Neural progenitor cell (in vitro differentiated cells): ENCODE measurements at regions not wholly inside any gene's neighbourhood (a gene's known extent, or its start where the extent isn't known, plus 50 kb on each side); places are given as distances from the start of the nearest gene placed in this dataset.

Experiments
- DNase-seq: peaks from one replicate; pipeline ENCODE4 v3.0.0-alpha.2; 2016; ENCODE audit warnings: low spot score
- H2AFZ ChIP-seq: fragments of 200-600 bp; sonication (generic); replicated peaks from 2 replicates; pipeline ENCODE4 v1.6.1; 2016; ENCODE audit warnings: antibody characterized with exemption
- H3F3A ChIP-seq: fragments of 200-600 bp; sonication (generic); 2 replicates; pipeline ENCODE4 v1.6.1; 2016; ENCODE audit warnings: antibody characterized with exemption, low read depth
- H3K27ac ChIP-seq: fragments of 200-600 bp; sonication (generic); 2 replicates; pipeline ENCODE4 v1.5.1; 2016; ENCODE audit warnings: mild to moderate bottlenecking
- H3K27me3 ChIP-seq: fragments of 200-600 bp; sonication (generic); 2 replicates; pipeline ENCODE4 v1.6.1; 2016; ENCODE audit warnings: mild to moderate bottlenecking, moderate library complexity
- H3K36me3 ChIP-seq: fragments of 200-600 bp; sonication (generic); 2 replicates; pipeline ENCODE4 v1.5.1; 2016
- H3K4me1 ChIP-seq: fragments of 200-600 bp; sonication (generic); 2 replicates; pipeline ENCODE4 v1.6.1; 2016; ENCODE audit warnings: mixed run types
- H3K4me2 ChIP-seq: fragments of 200-600 bp; sonication (generic); 2 replicates; pipeline ENCODE4 v1.6.1; 2016
- H3K4me3 ChIP-seq: fragments of 200-600 bp; sonication (generic); 2 replicates; pipeline ENCODE4 v1.5.1; 2016
- H3K79me2 ChIP-seq: fragments of 200-600 bp; sonication (generic); 2 replicates; pipeline ENCODE4 v1.6.1; 2016; ENCODE audit warnings: low read depth
- H3K9ac ChIP-seq: fragments of 200-600 bp; sonication (generic); 2 replicates; pipeline ENCODE4 v1.6.1; 2016
- H3K9me3 ChIP-seq: fragments of 200-600 bp; sonication (generic); 2 replicates; pipeline ENCODE4 v1.5.1; 2016; ENCODE audit warnings: low read depth
- H4K20me1 ChIP-seq: fragments of 200-600 bp; sonication (generic); 2 replicates; pipeline ENCODE4 v1.6.1; 2016; ENCODE audit warnings: low read depth
- H3K27ac Mint-ChIP-seq: 3 replicates; pipeline ENCODE4 v1.8.0; 2021; ENCODE audit warnings: mixed read lengths
- H3K27me3 Mint-ChIP-seq: 2 replicates; pipeline ENCODE4 v1.8.0; 2022; ENCODE audit warnings: low read depth, mild to moderate bottlenecking, inconsistent platforms, moderate library complexity, mixed read lengths; ENCODE audit not compliant: insufficient read depth
- H3K36me3 Mint-ChIP-seq: 3 replicates; pipeline ENCODE4 v1.8.0; 2021; ENCODE audit warnings: mixed read lengths
- H3K4me1 Mint-ChIP-seq: 3 replicates; pipeline ENCODE4 v1.8.0; 2021; ENCODE audit warnings: mixed read lengths
- H3K4me3 Mint-ChIP-seq: 3 replicates; pipeline ENCODE4 v1.8.0; 2021; ENCODE audit warnings: mild to moderate bottlenecking, moderate library complexity, mixed read lengths
- H3K9me3 Mint-ChIP-seq: 3 replicates; pipeline ENCODE4 v1.8.0; 2020; ENCODE audit warnings: mixed read lengths
- EZH2 ChIP-seq: fragments of 200-600 bp; sonication (generic); IDR thresholded peaks from 2 replicates; pipeline ENCODE4 v1.6.1; 2017; ENCODE audit warnings: antibody characterized with exemption, mild to moderate bottlenecking, moderate library complexity
- EZH2phosphoT487 ChIP-seq: fragments of 200-600 bp; sonication (generic); IDR thresholded peaks from 2 replicates; pipeline ENCODE4 v1.6.1; 2017; ENCODE audit warnings: antibody characterized with exemption
- TF ChIP-seq, protein P1 (sequence below): fragments of 200-600 bp; sonication (generic); IDR thresholded peaks from 2 replicates; pipeline ENCODE4 v1.5.1; 2017; ENCODE audit warnings: antibody characterized with exemption, mild to moderate bottlenecking

DNA sequence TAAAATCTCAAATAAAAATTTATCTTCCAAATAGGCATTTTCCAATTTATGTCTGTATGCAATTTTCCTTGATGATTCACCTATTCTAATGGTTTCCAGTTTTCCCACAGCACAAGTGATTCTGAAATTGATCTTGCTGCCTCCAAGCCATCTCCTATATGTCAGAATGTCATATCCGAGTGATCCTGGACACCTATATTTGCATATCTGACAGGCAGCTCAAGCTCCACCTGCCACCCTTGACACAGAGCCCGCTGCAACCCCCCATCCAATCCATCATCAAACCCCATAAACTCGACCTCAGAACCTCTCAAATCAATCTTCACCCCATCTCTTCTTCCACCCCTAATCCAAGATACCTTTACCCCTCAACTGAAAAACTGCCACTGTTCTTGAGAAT is 579.5 kb downstream of the EPHB1 start:
- Histone ChIP-seq H3K27me3 (no peaks in the 10 kb centered on the region), H3K4me1 (no peaks in the 10 kb centered on the region), H2AFZ (no peak overlapping the region), H3K9me3 (no peaks in the 10 kb centered on the region), H4K20me1 (no peaks in the 10 kb centered on the region), H3K4me3 (no peak overlapping the region), H3K36me3 (no peaks in the 10 kb centered on the region), H3K9ac (no peak overlapping the region), H3F3A (no peaks in the 10 kb centered on the region), H3K27ac (no peak overlapping the region), H3K4me2 (no peak overlapping the region), H3K79me2 (no peaks in the 10 kb centered on the region)
- no peaks in the 10 kb centered on the region for H3K9me3 Mint-ChIP-seq
- no peak for DNase-seq
- H3K27ac Mint-ChIP-seq = no peak overlapping the region
- H3K4me3 Mint-ChIP-seq = no peak overlapping the region
- H3K36me3 Mint-ChIP-seq = no peaks in the 10 kb centered on the region
- no peaks in the 10 kb centered on the region for H3K4me1 Mint-ChIP-seq
- TF ChIP-seq EZH2phosphoT487 = no peak
- TF ChIP-seq, protein P1, sequence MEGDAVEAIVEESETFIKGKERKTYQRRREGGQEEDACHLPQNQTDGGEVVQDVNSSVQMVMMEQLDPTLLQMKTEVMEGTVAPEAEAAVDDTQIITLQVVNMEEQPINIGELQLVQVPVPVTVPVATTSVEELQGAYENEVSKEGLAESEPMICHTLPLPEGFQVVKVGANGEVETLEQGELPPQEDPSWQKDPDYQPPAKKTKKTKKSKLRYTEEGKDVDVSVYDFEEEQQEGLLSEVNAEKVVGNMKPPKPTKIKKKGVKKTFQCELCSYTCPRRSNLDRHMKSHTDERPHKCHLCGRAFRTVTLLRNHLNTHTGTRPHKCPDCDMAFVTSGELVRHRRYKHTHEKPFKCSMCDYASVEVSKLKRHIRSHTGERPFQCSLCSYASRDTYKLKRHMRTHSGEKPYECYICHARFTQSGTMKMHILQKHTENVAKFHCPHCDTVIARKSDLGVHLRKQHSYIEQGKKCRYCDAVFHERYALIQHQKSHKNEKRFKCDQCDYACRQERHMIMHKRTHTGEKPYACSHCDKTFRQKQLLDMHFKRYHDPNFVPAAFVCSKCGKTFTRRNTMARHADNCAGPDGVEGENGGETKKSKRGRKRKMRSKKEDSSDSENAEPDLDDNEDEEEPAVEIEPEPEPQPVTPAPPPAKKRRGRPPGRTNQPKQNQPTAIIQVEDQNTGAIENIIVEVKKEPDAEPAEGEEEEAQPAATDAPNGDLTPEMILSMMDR = no peak
- TF ChIP-seq EZH2 = no peak
- peaks cover 2% of the 10 kb centered on the region for H3K27me3 Mint-ChIP-seq

DNA sequence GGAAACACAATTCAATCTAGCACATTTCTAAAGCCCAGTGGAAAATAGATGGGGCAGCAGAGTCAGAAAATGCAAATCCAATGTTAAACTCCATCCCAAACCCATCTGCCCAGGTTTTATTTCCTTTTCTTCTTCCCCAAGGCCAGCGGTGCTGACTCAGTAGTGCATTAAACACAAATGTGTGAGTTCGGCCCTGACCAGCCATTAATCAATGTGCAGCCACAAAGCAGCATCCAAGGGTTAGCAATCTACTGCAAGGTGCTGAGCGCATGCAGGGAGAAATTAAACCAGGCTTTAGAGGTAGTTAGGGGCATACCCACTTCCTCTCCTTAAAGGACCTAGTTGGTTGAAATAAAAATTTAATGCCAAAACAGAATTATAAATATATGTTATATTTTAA is 583.3 kb upstream of the PPP2R3A start:
- no peak overlapping the region for H3K9ac ChIP-seq
- no peaks in the 10 kb centered on the region for H3K79me2 ChIP-seq
- H3F3A ChIP-seq = no peaks in the 10 kb centered on the region
- H3K36me3 ChIP-seq = no peaks in the 10 kb centered on the region
- no peaks in the 10 kb centered on the region for H3K4me1 ChIP-seq
- DNase-seq = no peak
- peaks cover 19% of the 10 kb centered on the region for H3K4me1 Mint-ChIP-seq
- H3K4me3 Mint-ChIP-seq = no peak overlapping the region
- H3K9me3 ChIP-seq = no peaks in the 10 kb centered on the region
- H3K4me3 ChIP-seq = no peak overlapping the region
- no peak for TF ChIP-seq EZH2
- H3K27me3 Mint-ChIP-seq = peaks cover 2% of the 10 kb centered on the region
- H2AFZ ChIP-seq = no peak overlapping the region
- no peak overlapping the region for H3K27ac ChIP-seq
- H3K4me2 ChIP-seq = no peak overlapping the region
- no peaks in the 10 kb centered on the region for H3K36me3 Mint-ChIP-seq
- H3K27me3 ChIP-seq = no peaks in the 10 kb centered on the region
- no peaks in the 10 kb centered on the region for H3K9me3 Mint-ChIP-seq
- H3K27ac Mint-ChIP-seq = no peak overlapping the region
- H4K20me1 ChIP-seq = no peaks in the 10 kb centered on the region

DNA sequence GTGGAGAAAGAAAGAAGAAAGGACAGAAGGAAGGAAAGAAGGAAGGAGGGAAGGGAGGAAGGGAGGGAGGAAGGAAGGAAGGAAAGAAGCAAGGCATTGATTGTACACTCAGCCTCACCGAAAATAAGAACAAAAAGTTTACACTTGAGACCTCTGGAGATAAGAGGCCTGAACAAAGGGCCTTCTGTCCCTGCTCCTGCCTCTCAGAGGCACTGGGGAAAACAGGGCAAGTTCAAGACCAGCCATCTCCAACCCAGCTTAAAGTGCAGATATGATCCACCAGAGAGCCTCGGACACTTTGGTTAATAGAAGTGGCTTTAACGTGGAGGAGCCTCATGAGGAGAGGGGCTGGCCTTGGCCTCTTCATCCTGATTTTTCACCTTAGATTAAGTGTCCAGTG is 582.9 kb upstream of the PPP2R3A start:
- H3K4me3 Mint-ChIP-seq = no peak overlapping the region
- H3K9ac ChIP-seq = no peak overlapping the region
- H3K27me3 Mint-ChIP-seq = peaks cover 2% of the 10 kb centered on the region
- no peaks in the 10 kb centered on the region for H3K9me3 ChIP-seq
- no peak overlapping the region for H3K4me2 ChIP-seq
- no peaks in the 10 kb centered on the region for H3K9me3 Mint-ChIP-seq
- no peak for DNase-seq
- H2AFZ ChIP-seq = no peak overlapping the region
- H3K4me1 Mint-ChIP-seq = peaks cover 19% of the 10 kb centered on the region
- H3K4me3 ChIP-seq = no peak overlapping the region
- H3K27ac Mint-ChIP-seq = peak overlapping the region; percentile 39
- H3K79me2 ChIP-seq = no peaks in the 10 kb centered on the region
- H3K36me3 ChIP-seq = no peaks in the 10 kb centered on the region
- H3K4me1 ChIP-seq = no peaks in the 10 kb centered on the region
- H3F3A ChIP-seq = no peaks in the 10 kb centered on the region
- no peaks in the 10 kb centered on the region for H4K20me1 ChIP-seq
- H3K27ac ChIP-seq = no peak overlapping the region
- TF ChIP-seq, protein P1 = no peak
- TF ChIP-seq EZH2 (no peak), EZH2phosphoT487 (no peak)
- H3K27me3 ChIP-seq = no peaks in the 10 kb centered on the region
- no peaks in the 10 kb centered on the region for H3K36me3 Mint-ChIP-seq

DNA sequence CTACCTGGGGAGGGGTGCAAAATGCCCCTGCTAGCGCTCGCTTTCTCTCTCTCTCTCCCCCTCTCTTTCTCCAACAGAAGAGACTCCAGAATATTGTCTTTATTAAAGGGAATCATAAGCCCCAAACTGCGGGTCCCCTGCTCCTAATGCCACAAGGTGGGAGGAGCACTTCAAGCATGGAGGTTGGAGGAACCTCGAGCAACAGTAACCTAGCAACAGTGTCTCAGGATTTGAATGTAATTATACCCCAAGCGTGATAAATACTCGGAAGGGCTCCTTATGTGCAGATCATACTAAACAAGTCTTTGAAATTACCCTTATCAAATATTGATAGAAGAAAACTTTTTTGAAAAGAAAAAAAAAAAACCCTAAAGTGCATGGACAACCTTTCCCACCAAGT is 582.2 kb upstream of the PPP2R3A start:
- no peak overlapping the region for H3K27ac ChIP-seq
- Mint-ChIP-seq H3K9me3 (no peaks in the 10 kb centered on the region), H3K27ac (peak overlapping the region; percentile 39)

More for the DNA sequence above, 582.2 kb upstream of the PPP2R3A start:
- Histone ChIP-seq H3K4me3 (no peak overlapping the region), H3K9me3 (no peaks in the 10 kb centered on the region), H3K4me1 (no peaks in the 10 kb centered on the region), H2AFZ (no peak overlapping the region), H3K27me3 (no peaks in the 10 kb centered on the region), H4K20me1 (no peaks in the 10 kb centered on the region), H3K4me2 (no peak overlapping the region), H3K36me3 (no peaks in the 10 kb centered on the region), H3K79me2 (no peaks in the 10 kb centered on the region), H3F3A (no peaks in the 10 kb centered on the region), H3K9ac (no peak overlapping the region)
- Mint-ChIP-seq H3K36me3 (no peaks in the 10 kb centered on the region), H3K4me3 (no peak overlapping the region), H3K27me3 (peaks cover 2% of the 10 kb centered on the region), H3K4me1 (peaks cover 19% of the 10 kb centered on the region)
- DNase-seq = no peak
- TF ChIP-seq EZH2phosphoT487 = no peak
- TF ChIP-seq EZH2 = no peak
- TF ChIP-seq, protein P1 = no peak
